ENCODE measurements at regions not wholly inside any gene's neighbourhood (a gene's known extent, or its start where the extent isn't known, plus 50 kb on each side); places are given as distances from the start of the nearest gene placed in this dataset.

- intact Hi-C loops (cut with DNase I; ENCODE audit: low total_unique reads) (no loop called here), in situ Hi-C loops (cut with MboI; ENCODE audit: low pct_ligation_motif_present in 1 of 4, low pct_unique_long_range_greater_than_20kb in 1 of 4, low sequenced_read_pairs in 3 of 4) (no loop called here)
- 70% methylated on average over 12 of the region's 12 CpGs; no CpG with 5 or more reads in 1 of the 2 donors for WGBS, 2 donors (ENCODE audit: low coverage in 1 of 2)
These were observed 144.2 kb upstream of the HDAC4 start for GRCh38 chr2:239544918-239545465.

GRCh38 chr2:239544143-239544917, 143.5 kb upstream of the HDAC4 start:
- intact Hi-C loops (cut with DNase I; ENCODE audit: low total_unique reads) = no loop called here
- 62 to 76% methylated on average over 2 to 8 of the region's 8 CpGs for WGBS, 2 donors (ENCODE audit: low coverage in 1 of 2)
- TF ChIP-seq POLR2A (IDR thresholded peaks at IDR 0.05) (no peak), EP300 (IDR thresholded peaks at IDR 0.05; ENCODE audit: low read depth) (no peak), CTCF (IDR thresholded peaks at IDR 0.05) (no peak), POLR2AphosphoS5 (IDR thresholded peaks at IDR 0.05) (no peak)
- Histone ChIP-seq H3K27ac (peak overlapping the region in 1 of 4 donors; percentile 23), H3K4me1 (peaks cover 0 to 6% (median 0%) of the 10 kb centered on the region in 4 donors), H3K36me3 (no peaks in the 10 kb centered on the region), H3K9me3 (no peaks in the 10 kb centered on the region), H3K27me3 (no peaks in the 10 kb centered on the region), H3K4me3 (no peak overlapping the region)
- DNase-seq = peak; percentile 20
- in situ Hi-C loops (cut with MboI; ENCODE audit: low pct_ligation_motif_present in 1 of 4, low pct_unique_long_range_greater_than_20kb in 1 of 4, low sequenced_read_pairs in 3 of 4) = no loop called here

More at GRCh38 chr2:239544918-239545465, 144.2 kb upstream of the HDAC4 start:
- Histone ChIP-seq H3K9me3 (no peaks in the 10 kb centered on the region), H3K27me3 (no peaks in the 10 kb centered on the region), H3K4me1 (peaks cover 0 to 6% (median 0%) of the 10 kb centered on the region in 4 donors), H3K27ac (no peak overlapping the region), H3K4me3 (no peak overlapping the region), H3K36me3 (no peaks in the 10 kb centered on the region)
- TF ChIP-seq CTCF (IDR thresholded peaks at IDR 0.05) = no peak
- TF ChIP-seq POLR2A (IDR thresholded peaks at IDR 0.05) = no peak
- TF ChIP-seq POLR2AphosphoS5 (IDR thresholded peaks at IDR 0.05) = no peak
- TF ChIP-seq EP300 (IDR thresholded peaks at IDR 0.05; ENCODE audit: low read depth) = no peak
- no peak for DNase-seq

- TF ChIP-seq POLR2AphosphoS5 (IDR thresholded peaks at IDR 0.05) (no peak), CTCF (IDR thresholded peaks at IDR 0.05) (no peak), EP300 (IDR thresholded peaks at IDR 0.05; ENCODE audit: low read depth) (no peak), POLR2A (IDR thresholded peaks at IDR 0.05) (no peak)
These were observed 142.9 kb upstream of the HDAC4 start for GRCh38 chr2:239543702-239544101.

GRCh38 chr2:239540174-239540573, 139.4 kb upstream of the HDAC4 start:
- no peak overlapping the region for H3K27ac ChIP-seq
- peaks cover 0 to 6% (median 0%) of the 10 kb centered on the region in 4 donors for H3K4me1 ChIP-seq
- no peak overlapping the region for H3K4me3 ChIP-seq
- 46 to 61% methylated on average over 7 of the region's 7 CpGs for WGBS, 2 donors (ENCODE audit: low coverage in 1 of 2)
- in situ Hi-C loops (cut with MboI; ENCODE audit: low pct_ligation_motif_present in 1 of 4, low pct_unique_long_range_greater_than_20kb in 1 of 4, low sequenced_read_pairs in 3 of 4) (no loop called here), intact Hi-C loops (cut with DNase I; ENCODE audit: low total_unique reads) (no loop called here)
- TF ChIP-seq CTCF (IDR thresholded peaks at IDR 0.05) (no peak), POLR2AphosphoS5 (IDR thresholded peaks at IDR 0.05) (no peak), EP300 (IDR thresholded peaks at IDR 0.05; ENCODE audit: low read depth) (no peak), POLR2A (IDR thresholded peaks at IDR 0.05) (no peak)
- no peak for DNase-seq
- no peaks in the 10 kb centered on the region for H3K27me3 ChIP-seq
- no peaks in the 10 kb centered on the region for H3K36me3 ChIP-seq
- H3K9me3 ChIP-seq = no peaks in the 10 kb centered on the region

More at GRCh38 chr2:239543702-239544101, 142.9 kb upstream of the HDAC4 start:
- no peaks in the 10 kb centered on the region for H3K9me3 ChIP-seq
- in situ Hi-C loops (cut with MboI; ENCODE audit: low pct_ligation_motif_present in 1 of 4, low pct_unique_long_range_greater_than_20kb in 1 of 4, low sequenced_read_pairs in 3 of 4) = no loop called here
- no peak overlapping the region for H3K4me3 ChIP-seq
- 57 to 76% methylated on average over 2 to 3 of the region's 3 CpGs for WGBS, 2 donors (ENCODE audit: low coverage in 1 of 2)
- peaks cover 0 to 6% (median 0%) of the 10 kb centered on the region in 4 donors for H3K4me1 ChIP-seq
- no peak overlapping the region for H3K27ac ChIP-seq
- H3K27me3 ChIP-seq = no peaks in the 10 kb centered on the region
- no peaks in the 10 kb centered on the region for H3K36me3 ChIP-seq
- intact Hi-C loops (cut with DNase I; ENCODE audit: low total_unique reads) = no loop called here
- no peak for DNase-seq
